ENCODE measurements at regions not wholly inside any gene's neighbourhood (a gene's known extent, or its start where the extent isn't known, plus 50 kb on each side); places are given as distances from the start of the nearest gene placed in this dataset.

DNA sequence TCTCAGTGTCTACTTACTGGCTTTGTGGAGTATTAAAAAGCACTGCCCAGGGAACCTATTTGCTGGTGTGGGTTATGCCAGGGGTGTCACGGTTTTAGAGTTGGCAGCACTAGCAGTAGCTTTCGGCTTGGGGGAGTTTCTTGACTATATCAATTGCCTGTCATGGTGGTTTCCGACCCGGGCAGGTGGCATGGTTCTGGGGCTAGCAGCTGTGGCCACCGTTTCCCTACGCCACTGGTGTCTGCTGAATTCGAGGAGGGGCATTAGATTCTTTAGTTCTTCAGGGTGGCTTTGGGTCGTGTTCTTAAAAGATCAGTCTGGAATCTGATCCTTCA is 55.6 kb upstream of the FOXC1 start:
- no peak for DNase-seq

- no peak for DNase-seq
Observed at GRCh38 chr6:1554476-1555310, 55.0 kb upstream of the FOXC1 start.

DNA sequence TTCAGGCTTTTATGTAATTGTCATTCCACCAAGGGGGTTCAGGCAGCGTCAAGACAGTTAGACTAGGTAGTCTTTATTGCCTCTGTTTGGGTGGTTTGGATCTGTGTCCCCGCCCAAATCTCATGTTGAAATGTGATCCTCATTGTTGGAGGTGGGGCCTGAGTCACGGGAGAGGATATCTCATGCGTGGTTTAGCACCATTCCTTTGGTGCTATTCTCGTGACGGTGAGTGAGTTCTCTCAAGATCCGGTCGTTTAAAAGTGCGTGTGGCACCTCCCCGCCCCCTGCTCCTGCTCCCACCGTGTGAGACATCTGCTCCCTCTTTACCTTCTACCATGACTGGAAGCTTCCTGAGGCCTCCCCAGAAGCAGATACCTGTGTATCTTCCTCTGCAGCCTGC is 51.3 kb upstream of the FOXC1 start:
- no peak for DNase-seq
